ENCODE measurements at regions not wholly inside any gene's neighbourhood (a gene's known extent, or its start where the extent isn't known, plus 50 kb on each side); places are given as distances from the start of the nearest gene placed in this dataset.

DNA sequence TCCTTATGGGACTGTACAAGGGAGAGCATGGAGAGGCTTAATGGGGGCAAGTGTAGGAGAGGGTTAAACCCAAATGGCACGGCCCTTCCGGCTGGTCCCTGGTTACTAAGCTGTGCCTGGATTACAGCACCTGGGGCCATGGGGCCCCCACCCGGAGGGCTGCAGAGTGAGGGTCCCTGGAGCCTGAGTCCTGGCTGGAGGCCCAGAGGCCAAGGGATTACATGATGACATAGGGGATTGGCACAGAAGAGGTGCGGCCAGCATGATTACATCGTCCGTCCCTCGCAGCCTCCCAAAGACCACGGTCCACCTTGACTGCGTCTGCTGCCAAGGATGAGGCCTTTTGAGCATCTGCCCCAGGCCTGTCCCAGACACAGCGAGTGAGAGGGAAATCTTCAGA is 149.4 kb downstream of the URI1 start (continued):
- TF ChIP-seq, protein P1, sequence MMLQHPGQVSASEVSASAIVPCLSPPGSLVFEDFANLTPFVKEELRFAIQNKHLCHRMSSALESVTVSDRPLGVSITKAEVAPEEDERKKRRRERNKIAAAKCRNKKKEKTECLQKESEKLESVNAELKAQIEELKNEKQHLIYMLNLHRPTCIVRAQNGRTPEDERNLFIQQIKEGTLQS (IDR thresholded peaks at IDR 0.05): no peak
- TF ChIP-seq, protein P2, sequence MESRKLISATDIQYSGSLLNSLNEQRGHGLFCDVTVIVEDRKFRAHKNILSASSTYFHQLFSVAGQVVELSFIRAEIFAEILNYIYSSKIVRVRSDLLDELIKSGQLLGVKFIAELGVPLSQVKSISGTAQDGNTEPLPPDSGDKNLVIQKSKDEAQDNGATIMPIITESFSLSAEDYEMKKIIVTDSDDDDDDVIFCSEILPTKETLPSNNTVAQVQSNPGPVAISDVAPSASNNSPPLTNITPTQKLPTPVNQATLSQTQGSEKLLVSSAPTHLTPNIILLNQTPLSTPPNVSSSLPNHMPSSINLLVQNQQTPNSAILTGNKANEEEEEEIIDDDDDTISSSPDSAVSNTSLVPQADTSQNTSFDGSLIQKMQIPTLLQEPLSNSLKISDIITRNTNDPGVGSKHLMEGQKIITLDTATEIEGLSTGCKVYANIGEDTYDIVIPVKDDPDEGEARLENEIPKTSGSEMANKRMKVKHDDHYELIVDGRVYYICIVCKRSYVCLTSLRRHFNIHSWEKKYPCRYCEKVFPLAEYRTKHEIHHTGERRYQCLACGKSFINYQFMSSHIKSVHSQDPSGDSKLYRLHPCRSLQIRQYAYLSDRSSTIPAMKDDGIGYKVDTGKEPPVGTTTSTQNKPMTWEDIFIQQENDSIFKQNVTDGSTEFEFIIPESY (IDR thresholded peaks at IDR 0.05; ENCODE audit: extremely low read depth, insufficient replicate concordance, low read length): no peak

DNA sequence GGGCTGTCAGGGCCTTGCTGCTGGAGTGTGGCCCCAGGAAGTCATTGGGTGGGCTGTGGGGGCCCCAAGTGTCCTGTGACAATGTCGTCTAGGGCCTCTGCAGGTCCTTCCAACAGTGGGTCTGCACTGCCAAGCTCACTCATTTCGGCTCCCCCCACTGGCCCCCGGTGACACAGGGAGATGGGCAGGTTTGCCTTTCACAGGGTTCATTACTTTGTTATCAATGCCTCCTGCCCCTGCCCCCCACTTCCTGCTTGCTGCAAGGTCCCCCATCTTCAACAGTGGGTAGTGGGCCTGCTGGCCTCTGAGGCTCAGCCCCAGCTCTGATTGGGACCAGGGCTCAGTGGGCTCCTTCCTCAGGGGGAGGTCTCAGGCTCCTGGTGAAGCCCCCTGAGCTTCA is 149.8 kb downstream of the URI1 start:
- H3K4me2 ChIP-seq (ENCODE audit: low read length): no peak overlapping the region
- intact Hi-C loops (cut with micrococcal nuclease): no loop called here
- no peaks in the 10 kb centered on the region for H3K4me1 ChIP-seq (ENCODE audit: control insufficient read depth in 1 of 2, insufficient read depth in 2 of 2, low read length in 2 of 2)
- ChIA-PET RAD21 (ENCODE audit: low non-redundant PET in 1 of 2, low total read pairs in 2 of 2, uncharacterized antibody in 2 of 2, unreplicated experiment in 2 of 2) (no interaction called here), CTCF (no interaction called here), POLR2A (no interaction called here)
- no peaks in the 10 kb centered on the region for H4K20me1 ChIP-seq (ENCODE audit: insufficient read depth)
- H3K27ac ChIP-seq (ENCODE audit: low read depth, low read length): no peak overlapping the region
- no peaks in the 10 kb centered on the region for H3K27me3 ChIP-seq (ENCODE audit: insufficient read depth, low read length)
- DNase-seq (ENCODE audit: low read depth, low spot score) (no peak), ATAC-seq (no peak)
- no peaks in the 10 kb centered on the region for H3K79me2 ChIP-seq (ENCODE audit: insufficient read depth, low read length)
- no peaks in the 10 kb centered on the region for H3K36me3 ChIP-seq (ENCODE audit: control insufficient read depth in 1 of 2, insufficient read depth in 2 of 2, low read length in 2 of 2)
- no peaks in the 10 kb centered on the region for H3K9me3 ChIP-seq (ENCODE audit: control insufficient read depth in 1 of 2, insufficient read depth in 1 of 2, low read depth in 1 of 2, low read length in 2 of 2)
- H3K4me3 ChIP-seq (replicated peaks in 1 of 2; ENCODE audit: low read depth in 1 of 2, low read length in 2 of 2): no peak overlapping the region
- no TSS peak for BruUV-seq (replicated peaks)
- H3K9ac ChIP-seq (ENCODE audit: low read length): no peak overlapping the region
- H2AFZ ChIP-seq (ENCODE audit: low read depth, low read length, poor library complexity, severe bottlenecking): no peak overlapping the region
- H3K9me2 ChIP-seq (ENCODE audit: insufficient read depth): no peaks in the 10 kb centered on the region
- TF ChIP-seq POLR2AphosphoS5 (IDR thresholded peaks at IDR 0.05; ENCODE audit: low read depth, low read length) (no peak), EZH2 (IDR thresholded peaks at IDR 0.05) (no peak), ZFX (IDR thresholded peaks at IDR 0.05) (no peak), CBX3 (IDR thresholded peaks at IDR 0.05; ENCODE audit: low read depth) (no peak), ELF1 (IDR thresholded peaks at IDR 0.05; ENCODE audit: borderline replicate concordance, low read depth) (no peak), SRF (IDR thresholded peaks at IDR 0.05; ENCODE audit: low read depth) (no peak), EGR1 (IDR thresholded peaks at IDR 0.05; ENCODE audit: low read depth) (no peak), SP1 (IDR thresholded peaks at IDR 0.05; ENCODE audit: low read depth) (no peak), FOSL1 (IDR thresholded peaks at IDR 0.05; ENCODE audit: low read depth) (no peak), TCF7L2 (IDR thresholded peaks at IDR 0.05; ENCODE audit: borderline replicate concordance, extremely low read depth, insufficient read depth, insufficient read length) (no peak), RAD21 (IDR thresholded peaks at IDR 0.05; ENCODE audit: low read depth) (no peak), EZH2phosphoT487 (IDR thresholded peaks at IDR 0.05; ENCODE audit: borderline replicate concordance) (no peak)
- TF ChIP-seq, protein P3, sequence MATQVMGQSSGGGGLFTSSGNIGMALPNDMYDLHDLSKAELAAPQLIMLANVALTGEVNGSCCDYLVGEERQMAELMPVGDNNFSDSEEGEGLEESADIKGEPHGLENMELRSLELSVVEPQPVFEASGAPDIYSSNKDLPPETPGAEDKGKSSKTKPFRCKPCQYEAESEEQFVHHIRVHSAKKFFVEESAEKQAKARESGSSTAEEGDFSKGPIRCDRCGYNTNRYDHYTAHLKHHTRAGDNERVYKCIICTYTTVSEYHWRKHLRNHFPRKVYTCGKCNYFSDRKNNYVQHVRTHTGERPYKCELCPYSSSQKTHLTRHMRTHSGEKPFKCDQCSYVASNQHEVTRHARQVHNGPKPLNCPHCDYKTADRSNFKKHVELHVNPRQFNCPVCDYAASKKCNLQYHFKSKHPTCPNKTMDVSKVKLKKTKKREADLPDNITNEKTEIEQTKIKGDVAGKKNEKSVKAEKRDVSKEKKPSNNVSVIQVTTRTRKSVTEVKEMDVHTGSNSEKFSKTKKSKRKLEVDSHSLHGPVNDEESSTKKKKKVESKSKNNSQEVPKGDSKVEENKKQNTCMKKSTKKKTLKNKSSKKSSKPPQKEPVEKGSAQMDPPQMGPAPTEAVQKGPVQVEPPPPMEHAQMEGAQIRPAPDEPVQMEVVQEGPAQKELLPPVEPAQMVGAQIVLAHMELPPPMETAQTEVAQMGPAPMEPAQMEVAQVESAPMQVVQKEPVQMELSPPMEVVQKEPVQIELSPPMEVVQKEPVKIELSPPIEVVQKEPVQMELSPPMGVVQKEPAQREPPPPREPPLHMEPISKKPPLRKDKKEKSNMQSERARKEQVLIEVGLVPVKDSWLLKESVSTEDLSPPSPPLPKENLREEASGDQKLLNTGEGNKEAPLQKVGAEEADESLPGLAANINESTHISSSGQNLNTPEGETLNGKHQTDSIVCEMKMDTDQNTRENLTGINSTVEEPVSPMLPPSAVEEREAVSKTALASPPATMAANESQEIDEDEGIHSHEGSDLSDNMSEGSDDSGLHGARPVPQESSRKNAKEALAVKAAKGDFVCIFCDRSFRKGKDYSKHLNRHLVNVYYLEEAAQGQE (IDR thresholded peaks at IDR 0.05; ENCODE audit: low read depth): no peak
- TF ChIP-seq, protein P4, sequence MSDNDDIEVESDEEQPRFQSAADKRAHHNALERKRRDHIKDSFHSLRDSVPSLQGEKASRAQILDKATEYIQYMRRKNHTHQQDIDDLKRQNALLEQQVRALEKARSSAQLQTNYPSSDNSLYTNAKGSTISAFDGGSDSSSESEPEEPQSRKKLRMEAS (IDR thresholded peaks at IDR 0.05): no peak
- TF ChIP-seq, protein P2 (IDR thresholded peaks at IDR 0.05; ENCODE audit: extremely low read depth, insufficient replicate concordance, low read length): no peak
